HG02870 (cell line): ENCODE measurements at regions not wholly inside any gene's neighbourhood (a gene's known extent, or its start where the extent isn't known, plus 50 kb on each side); places are given as distances from the start of the nearest gene placed in this dataset.
A peak's percentile ranks its signal among the peaks of the same experiment; 100 is the strongest.
"Not testable (repeated sequence)": the region's sequence is repeated elsewhere in the genome, so short reads cannot be mapped to it uniquely, and the experiment has no call there.

Source experiments
- ATAC-seq: cut with Tn5 transposase; IDR thresholded peaks from one replicate; pipeline ENCODE4 v1.9.1; 2021; ENCODE audit warnings: mild to moderate bottlenecking, moderate library complexity; ENCODE audit not compliant: unreplicated experiment

DNA sequence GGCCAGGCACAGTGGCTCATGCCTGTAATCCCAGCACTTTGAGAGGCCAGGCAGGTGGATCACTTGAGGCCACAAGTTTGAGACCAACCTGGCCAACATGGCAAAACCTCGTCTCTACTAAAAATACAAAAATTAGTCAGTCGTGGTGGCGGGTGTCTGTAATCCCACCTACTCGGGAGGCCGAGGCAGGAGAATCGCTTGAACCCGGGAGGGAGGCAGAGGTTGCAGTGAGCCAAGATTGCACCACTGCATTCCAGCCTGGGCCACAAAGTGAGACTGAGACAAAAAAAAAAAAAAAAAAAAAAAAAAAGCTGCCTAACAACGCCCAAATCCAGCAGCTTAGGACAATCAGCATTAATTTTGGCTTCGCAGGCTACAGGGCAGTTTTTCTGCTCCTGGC, 167.1 kb downstream of the GOSR1 start:
- ATAC-seq: not testable (repeated sequence)

DNA sequence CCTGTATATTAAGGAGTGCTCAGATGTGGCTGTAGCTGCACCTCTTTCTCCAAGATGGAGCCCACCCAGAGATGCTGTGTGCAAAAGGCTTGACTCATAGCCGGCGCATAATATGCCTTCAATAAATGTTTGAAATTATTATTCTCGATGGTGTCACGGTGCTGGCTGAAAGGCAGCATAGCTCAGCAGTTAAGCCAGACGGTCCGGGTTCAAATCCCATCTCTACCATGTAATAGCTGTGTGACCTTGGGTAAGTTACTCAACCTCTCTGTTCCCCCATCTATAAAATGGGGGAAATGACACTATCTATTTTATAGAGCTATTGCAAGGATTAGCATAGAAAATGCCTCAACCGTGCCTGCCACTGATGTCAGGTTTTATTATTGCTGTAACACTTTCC, 164.2 kb downstream of the GOSR1 start:
- not testable (repeated sequence) for ATAC-seq

DNA sequence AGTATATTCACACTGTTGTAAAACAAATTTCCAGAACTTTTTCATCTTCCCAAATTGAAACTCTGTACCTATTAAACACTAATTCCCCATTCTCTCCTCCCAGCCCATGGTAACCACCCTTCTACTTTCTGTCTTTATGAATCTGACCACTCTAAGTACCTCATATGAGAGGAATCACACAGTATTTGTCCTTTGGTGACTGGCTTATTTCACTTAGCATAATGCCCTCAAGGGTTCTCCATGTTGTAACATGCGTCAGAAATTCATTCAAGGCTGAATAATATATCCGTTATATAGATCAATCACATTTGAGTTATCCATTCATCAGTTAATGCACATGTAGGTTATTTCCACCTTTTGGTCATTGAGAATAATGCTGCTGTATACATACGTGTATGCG, 162.2 kb downstream of the GOSR1 start:
- not testable (repeated sequence) for ATAC-seq

DNA sequence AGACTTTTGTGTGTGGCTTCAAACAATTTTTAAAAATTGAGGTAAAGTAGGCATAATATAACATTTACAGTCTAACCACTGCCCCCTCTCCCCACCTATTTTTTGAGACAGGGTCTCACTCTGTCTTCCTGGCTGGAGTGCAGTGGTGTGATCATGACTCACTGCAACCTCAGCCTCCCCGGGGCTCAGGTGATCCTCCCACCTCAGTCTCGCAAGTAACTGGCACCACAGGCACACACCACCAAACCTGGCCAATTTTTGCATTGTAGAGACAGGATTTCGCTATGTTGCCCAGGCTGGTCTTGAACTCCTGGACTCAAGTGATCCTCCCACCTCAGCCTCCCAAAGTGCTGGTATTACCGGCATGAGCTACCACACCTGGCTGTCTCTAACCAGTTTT, 161.8 kb downstream of the GOSR1 start:
- ATAC-seq: not testable (repeated sequence)

DNA sequence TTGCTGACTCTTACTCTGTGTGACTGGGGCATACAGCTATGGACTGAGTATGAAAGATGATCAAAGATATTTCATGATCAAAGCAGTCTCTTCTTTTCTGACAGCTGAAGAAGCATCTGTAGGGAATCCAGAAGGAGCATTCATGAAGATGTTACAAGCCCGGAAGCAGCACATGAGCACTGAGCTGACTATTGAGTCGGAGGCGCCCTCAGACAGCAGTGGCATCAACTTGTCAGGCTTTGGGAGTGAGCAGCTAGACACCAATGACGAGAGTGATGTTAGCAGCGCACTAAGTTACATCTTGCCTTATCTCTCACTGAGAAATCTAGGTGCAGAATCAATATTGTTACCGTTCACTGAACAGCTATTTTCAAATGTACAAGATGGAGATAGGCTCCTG, 154.4 kb downstream of the GOSR1 start:
- ATAC-seq: not testable (repeated sequence)

DNA sequence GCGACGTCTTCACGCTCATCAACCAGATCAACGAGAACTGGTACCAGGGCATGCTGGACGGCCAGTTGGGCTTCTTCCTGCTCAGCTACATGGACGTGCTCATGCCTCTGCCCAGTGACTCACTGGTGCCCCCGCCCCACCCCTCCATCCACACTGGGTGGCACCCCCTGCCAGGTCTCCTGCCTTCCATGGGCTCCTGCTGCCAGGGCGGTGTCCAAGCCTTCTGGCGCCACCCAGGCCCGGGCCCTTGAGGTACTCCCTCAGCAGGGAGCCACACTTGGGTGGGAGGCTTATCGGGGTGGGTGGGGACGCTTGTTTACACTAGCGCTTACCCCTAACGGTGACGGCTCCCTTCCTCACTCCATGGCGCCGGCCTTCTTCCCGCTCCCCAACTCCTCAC, 148.2 kb downstream of the GOSR1 start:
- not testable (repeated sequence) for ATAC-seq

DNA sequence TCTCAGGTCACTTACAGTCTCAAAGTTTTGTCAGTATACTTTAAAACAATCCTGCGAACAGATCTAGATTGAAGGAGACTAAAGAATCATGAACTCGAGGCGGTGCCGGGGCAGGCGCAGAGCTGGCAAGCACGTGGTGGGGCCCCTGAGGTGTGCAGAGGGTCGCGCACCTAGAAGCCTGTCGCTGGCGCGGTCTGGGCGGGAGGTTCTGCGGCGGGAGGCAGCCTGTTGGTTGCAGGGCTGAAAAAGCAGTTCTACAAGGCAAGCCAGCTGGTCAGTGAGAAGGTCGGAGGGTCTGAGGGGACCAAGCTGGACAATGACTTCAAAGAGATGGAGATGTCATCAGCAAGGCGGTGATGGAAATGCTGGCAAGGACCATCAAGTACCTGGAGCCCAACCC, 147.0 kb downstream of the GOSR1 start:
- ATAC-seq: not testable (repeated sequence)

DNA sequence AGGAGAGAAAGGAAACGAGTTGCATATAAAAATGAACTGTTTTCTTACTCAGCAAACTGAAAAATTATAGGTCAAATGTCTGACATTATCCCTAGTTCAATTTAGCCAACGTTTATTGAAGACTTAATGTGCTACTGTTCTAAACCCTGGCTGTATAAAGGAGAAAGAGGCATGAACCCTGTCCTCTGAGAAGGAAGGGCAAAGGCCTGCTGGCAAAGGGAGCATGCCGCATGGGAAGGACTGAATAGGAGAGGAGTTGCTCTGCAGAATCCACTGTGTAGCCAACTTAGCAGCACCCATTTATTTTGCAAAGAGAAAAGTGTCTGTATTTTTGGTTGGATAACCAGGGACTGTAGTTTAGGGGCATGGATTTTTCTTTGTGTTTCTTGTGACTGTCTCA, 132.5 kb downstream of the GOSR1 start:
- ATAC-seq: not testable (repeated sequence)

DNA sequence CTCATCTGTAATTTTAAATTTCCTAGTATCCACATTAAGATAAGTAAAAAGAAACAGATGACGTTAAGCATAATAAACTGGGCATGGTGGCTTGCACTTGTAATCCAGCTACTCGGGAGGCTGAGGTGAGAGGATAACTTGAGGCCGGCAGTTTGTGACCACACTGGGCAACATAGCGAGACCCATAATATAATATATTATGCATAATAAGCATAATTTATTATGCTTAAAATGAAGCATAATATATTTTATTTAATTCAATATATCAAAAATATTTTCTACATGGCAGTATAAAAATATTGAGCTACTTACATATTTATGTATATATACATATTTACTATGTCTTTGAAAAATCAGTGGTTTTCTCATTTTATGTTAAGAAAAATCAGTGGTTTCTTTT, 128.3 kb downstream of the GOSR1 start:
- no peak for ATAC-seq

DNA sequence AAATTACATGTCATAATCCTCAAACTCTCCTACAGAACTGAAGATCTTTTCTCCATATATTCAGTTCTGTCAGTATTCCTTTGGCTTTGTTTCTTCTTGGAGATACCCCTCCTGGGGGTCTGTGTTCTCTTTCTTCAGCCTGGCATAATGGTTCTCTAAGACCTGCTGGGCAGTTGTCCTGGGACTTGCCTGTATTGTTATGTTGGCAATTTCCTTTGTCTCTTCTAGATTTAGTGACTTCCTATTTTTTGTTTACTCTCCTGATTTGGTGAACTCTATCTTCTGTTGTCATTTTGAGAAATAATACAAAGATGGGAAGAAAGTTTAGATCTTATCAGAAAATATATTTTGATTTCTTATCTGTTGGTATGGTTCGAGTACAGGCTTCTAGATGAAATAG, 127.8 kb downstream of the GOSR1 start:
- ATAC-seq: no peak

DNA sequence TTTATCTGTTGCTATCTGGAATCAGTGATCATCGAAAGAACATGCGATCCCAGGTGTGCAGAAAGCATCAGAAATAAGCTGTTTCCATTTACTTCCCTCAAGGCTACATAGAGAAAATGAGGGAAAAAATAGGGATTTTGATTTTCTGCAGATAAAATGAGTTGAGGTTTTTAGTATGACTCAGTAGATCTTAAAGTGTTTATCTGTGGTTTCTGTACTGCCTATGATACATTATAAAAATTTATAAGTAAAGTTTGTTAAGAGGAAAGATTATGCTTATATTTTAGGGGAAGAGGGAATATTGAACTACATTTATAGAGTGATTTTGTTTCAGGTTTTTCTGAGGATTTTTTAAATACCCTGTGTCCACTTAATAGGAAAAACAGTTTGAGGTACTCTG, 125.2 kb downstream of the GOSR1 start:
- not testable (repeated sequence) for ATAC-seq

DNA sequence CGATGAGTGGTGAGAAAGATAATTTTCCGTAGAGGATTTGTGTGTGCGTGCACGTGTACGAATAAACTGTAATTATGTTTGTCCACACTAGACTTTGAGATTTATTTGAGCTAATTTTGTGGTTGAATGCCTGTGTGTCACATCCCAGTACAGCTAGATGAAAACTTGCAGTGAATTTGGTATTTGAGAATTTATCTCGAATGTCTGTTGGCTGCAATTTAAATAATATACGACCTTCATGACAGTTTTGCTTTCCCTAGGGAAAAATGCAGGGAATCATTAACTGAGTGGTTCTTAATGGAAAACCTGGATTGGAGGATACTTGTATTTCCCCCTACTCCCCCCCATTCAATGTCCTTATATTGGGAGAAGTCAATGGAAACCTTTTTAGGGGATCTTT, 124.8 kb downstream of the GOSR1 start:
- not testable (repeated sequence) for ATAC-seq

DNA sequence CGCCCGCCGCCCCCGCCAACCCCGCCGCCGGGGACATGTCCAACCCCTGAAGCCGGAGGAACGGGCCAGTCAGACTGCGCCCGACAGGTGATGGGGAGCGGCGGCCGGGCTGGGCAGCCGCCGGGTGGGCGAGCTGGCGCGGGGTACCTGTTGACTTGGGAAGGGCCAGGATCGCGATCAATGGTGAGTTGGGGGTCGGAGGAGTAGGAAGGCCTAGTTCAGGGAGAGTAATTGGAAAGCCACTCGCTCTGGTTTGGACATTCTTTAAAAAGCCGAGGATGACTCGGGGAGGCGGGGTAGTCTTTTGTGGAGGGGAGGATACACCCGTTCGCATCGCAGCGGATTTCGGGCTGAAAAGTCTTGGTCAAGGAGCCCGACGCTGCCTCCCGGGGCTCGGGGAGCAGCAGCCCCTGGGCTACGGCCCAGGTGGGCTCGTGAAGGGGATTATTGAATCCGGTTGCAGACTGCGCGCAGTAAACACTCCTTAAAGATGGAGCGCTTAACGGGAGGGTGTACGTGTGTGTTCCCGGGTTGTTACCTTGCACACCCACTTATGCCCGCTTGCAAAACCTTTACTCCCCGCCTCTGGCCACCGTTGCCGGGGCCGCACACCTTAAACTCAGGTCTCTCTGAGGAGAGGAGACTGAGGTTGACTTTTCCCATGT, 123.8 kb downstream of the GOSR1 start:
- ATAC-seq: no peak

DNA sequence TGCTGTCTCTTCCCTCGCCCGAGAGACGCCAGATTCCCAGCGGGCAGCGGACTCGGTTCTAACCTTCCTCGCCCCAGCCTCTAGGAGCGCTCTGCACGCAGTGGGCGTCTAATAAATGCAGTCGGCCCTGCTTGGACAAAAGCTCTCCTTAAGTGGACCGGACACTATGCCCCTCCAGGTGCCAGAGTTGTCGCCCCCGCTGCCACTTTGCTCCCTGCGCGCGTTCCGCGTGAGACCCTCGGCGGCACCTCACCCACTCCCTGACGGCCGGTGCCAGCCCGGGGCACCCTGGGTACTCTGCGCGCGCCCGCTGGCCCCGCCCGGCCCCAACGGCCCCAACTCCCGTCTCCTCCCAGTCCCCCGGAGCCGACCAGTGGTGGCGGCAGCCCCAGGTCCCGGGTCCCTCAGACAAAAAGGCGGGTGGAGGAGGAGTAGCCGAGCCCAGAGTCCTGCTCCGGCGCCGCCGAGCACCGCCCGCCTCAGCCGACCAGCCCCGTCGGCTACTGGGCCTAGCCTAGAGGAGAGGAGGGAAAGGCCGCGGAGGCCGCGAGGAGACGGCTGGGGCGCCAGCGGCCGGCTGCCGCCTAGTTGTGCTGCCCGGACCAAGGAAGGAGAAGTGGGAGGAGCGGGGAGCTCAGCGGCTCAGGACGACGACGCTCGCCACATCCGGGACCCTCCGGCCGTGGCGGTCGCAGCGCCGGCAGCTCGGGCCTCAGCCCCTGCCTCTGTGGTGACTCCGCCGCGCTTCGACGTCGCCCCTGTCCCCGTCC, 123.0 kb downstream of the GOSR1 start:
- ATAC-seq: peak; percentile 83

DNA sequence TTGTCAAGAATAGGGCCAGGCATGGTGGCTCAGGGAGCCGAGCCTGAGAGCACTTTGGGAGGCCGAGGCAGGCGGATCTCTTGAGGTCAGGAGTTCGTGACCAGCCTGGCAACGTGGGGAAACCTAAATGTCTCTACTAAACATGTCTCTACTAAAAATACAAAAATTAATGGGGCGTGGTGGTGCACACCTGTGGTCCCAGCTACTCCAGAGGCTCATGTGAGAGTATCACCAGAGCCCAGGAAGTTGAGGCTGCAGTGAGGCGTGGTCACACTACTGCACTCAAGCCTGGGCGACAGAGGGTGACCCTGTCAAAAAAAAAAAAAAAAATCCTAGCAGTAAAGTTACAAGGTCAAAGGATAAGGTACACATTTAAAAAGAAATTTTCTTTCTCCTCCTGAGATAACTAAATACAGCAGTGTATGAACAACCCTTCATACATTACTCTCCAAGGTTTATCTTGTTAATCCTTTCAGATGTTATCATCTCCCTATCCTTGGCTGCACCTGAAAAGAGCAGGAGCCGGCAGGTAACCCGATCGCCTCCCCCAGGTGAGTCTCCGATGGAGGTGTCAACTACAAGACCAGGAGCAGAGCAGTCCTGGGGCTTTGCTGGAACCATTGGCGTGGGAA, 122.3 kb downstream of the GOSR1 start:
- no peak for ATAC-seq

DNA sequence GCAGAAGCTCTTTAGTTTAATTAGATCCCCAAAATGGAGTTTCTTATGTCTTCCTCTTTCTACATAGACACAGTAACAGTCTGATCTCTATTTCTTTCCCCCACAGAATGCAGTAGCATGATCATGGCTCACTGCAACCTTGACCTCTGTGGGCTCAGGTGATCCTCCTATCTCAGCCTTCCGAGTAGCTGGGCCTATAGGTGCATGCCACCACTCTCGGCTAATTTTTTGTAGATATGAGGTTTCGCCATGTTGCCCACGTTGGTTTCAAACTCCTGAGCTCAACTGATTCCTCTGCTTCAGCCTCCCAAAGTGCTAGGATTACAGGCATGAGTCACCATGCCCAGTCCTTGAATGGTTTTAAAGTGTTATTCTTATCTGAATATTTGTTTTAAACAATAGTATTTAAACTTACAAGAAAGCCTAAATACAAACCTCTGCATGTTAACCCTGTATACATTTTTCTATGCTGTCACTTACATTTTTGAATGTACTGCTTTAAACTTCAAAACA, 120.6 kb downstream of the GOSR1 start:
- no peak for ATAC-seq

DNA sequence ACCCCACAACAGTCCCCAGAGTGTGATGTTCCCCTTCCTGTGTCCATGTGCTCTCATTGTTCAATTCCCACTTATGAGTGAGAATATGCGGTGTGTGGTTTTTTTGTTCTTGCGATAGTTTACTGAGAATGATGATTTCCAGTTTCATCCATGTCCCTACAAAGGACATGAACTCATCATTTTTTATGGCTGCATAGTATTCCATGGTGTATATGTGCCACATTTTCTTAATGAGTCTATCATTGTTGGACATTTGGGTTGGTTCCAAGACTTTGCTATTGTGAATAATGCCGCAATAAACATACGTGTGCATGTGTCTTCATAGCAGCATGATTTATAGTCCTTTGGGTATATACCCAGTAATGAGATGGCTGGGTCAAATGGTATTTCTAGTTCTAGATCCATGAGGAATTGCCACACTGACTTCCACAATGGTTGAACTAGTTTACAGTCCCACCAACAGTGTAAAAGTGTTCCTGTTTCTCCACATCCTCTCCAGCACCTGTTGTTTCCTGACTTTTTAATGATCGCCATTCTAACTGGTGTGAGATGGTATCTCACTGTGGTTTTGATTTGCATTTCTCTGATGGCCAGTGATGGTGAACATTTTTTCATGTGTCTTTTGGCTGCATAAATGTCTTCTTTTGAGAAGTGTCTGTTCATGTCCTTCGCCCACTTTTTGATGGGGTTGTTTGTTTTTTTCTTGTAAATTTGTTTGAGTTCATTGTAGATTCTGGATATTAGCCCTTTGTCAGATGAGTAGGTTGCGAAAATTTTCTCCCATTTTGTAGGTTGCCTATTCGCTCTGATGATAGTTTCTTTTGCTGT, 120.0 kb downstream of the GOSR1 start:
- not testable (repeated sequence) for ATAC-seq

DNA sequence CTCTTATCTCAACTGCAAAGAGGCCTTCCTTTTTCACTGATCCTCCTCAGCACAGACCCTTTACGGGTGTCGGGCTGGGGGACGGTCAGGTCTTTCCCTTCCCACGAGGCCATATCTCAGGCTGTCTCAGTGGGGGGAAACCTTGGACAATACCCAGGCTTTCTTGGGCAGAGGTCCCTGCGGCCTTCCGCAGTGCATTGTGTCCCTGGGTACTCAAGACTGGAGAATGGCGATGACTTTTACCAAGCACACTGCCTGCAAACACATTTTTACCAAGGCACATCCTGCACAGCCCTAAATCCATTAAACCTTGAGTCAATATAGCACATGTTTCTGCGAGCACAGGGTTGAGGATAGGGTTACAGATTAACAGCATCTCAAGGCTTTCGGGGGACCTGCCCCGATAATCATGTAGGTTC, 117.8 kb downstream of the GOSR1 start:
- ATAC-seq: not testable (repeated sequence)

DNA sequence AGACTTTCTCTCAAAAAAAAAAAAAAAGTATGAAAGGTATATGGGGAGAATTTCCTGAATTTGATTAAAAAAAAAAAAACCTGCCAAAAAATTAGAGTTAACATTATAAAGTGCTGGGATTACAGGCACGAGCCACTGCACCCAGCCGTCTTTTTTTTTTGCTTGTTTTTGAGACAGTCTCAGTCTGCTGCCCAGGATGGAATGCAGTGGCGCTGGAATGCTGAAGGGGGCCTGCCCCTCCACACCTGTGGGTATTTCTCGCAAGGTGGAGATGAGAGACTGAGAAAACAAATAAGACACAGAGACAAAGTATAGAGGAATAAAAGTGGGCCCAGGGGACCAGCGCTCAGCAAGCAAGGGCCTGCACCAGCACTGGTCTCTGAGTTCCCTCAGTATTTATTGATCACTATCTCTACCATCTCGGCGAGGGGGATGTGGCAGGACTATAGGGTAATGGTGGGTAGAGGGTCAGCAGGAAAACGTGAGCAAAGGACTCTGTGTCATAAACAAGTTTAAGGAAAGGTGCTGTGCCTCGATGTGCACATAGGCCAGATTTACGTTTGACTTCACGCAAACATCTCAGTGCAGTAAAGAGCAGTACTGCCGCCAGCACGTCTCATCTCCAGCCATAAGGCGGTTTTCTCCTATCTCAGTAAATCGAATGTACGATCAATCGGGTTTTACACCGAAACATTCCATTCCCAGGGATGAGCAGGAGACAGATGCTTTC, 117.2 kb downstream of the GOSR1 start:
- no peak for ATAC-seq

DNA sequence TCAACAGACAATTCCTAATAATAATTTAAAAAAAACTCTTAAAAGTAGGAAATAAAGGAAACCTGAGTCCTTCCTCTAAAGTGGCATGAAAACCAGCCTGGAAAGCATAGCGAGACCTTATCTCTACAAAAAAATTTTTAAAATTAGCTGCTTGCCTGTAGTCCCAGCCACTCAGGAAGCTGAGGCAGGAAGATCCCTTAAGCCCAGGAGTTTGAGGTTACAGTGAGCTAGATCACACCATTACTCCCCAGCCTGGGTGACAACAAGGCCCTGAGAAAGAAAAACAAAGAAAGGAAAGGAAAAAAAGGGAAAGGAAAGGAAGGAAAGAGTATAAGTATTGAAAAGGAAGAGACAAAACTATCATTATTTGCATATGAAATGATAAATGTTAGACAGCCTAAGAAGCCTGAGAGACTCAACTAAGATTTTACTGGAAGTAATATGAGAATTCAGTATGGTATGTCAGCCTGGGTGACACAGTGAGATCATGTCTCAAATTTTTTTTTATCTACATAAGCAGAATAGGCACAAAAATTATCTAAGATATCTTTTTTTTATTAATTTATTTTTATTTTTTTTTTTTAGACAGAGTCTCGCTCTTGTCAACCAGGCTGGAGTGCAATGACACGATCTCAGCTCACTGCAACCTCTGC, 113.0 kb downstream of the GOSR1 start:
- no peak for ATAC-seq
